ENCODE measurements at regions not wholly inside any gene's neighbourhood (a gene's known extent, or its start where the extent isn't known, plus 50 kb on each side); places are given as distances from the start of the nearest gene placed in this dataset.

GRCh38 chr16:51439271-51439670 is 288.2 kb upstream of the SALL1 start:
- H3K4me3 ChIP-seq (replicated peaks in 1 of 2; ENCODE audit: low read depth in 2 of 2, low read length in 2 of 2) = no peak overlapping the region
- no peak for TF ChIP-seq CTCF (IDR thresholded peaks at IDR 0.05; ENCODE audit: low read depth, low read length)
- no peak for DNase-seq (ENCODE audit: low read depth in 2 of 2)

DNA sequence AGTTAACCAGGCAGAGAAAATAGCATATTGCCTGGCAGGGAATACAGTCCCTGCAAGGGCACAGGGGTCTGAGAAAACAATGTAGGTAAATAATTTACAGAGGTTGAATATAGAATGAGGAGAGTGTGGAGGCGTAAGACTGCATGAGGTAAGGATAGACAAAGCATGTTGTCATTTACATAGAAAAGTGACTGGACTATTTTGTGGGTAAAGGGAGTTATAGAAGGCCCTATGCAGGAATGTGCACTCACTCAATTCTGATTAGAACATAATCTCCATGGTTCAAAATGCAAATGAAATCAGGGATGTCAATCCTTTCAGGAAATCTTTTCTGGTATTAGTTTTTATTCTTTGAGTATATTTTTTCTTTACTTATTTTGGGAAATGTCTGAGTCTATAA is 285.7 kb upstream of the SALL1 start:
- TF ChIP-seq CTCF (IDR thresholded peaks at IDR 0.05; ENCODE audit: low read depth, low read length) = no peak
- DNase-seq (ENCODE audit: low read depth in 2 of 2) = no peak
- H3K4me3 ChIP-seq (replicated peaks in 1 of 2; ENCODE audit: low read depth in 2 of 2, low read length in 2 of 2) = no peak overlapping the region

DNA sequence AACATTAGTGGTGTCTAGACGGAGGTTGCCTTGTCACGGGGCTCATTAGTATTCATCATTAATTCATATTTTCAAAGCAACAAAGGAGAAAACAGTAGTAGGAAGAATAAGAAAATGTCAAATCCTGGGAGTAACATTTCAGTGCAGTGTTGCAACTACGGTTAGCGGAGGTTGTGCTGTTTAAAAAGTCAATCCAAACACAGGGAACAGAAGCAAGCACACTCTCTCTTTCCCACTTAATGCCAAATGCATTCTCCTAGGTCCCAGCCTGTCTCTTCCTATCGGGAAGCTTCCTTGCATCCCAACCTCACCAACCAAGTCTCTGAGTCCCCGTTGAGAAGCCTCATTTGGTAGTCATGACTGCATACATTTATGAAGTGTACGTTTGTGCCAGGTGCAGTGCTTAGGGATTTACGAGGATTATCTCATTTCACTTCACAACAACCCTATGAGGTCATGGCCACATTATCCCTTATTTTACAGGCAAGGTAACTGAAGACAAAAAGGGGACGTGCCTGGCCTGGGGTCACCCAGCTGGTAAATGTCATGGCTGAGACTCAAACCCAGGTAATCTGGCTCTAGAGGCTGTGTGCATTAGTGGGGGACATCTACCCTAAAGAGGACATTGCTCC is 283.6 kb upstream of the SALL1 start:
- H3K4me3 ChIP-seq (replicated peaks in 1 of 2; ENCODE audit: low read depth in 2 of 2, low read length in 2 of 2) = no peak overlapping the region
- no peak for DNase-seq (ENCODE audit: low read depth in 2 of 2)
- TF ChIP-seq CTCF (IDR thresholded peaks at IDR 0.05; ENCODE audit: low read depth, low read length) = no peak

GRCh38 chr16:51433599-51433998 is 282.5 kb upstream of the SALL1 start:
- H3K4me3 ChIP-seq (replicated peaks in 1 of 2; ENCODE audit: low read depth in 2 of 2, low read length in 2 of 2) = no peak overlapping the region
- DNase-seq (ENCODE audit: low read depth in 2 of 2) = peak in 1 of 2 donors; percentile 4
- TF ChIP-seq CTCF (IDR thresholded peaks at IDR 0.05; ENCODE audit: low read depth, low read length) = no peak

DNA sequence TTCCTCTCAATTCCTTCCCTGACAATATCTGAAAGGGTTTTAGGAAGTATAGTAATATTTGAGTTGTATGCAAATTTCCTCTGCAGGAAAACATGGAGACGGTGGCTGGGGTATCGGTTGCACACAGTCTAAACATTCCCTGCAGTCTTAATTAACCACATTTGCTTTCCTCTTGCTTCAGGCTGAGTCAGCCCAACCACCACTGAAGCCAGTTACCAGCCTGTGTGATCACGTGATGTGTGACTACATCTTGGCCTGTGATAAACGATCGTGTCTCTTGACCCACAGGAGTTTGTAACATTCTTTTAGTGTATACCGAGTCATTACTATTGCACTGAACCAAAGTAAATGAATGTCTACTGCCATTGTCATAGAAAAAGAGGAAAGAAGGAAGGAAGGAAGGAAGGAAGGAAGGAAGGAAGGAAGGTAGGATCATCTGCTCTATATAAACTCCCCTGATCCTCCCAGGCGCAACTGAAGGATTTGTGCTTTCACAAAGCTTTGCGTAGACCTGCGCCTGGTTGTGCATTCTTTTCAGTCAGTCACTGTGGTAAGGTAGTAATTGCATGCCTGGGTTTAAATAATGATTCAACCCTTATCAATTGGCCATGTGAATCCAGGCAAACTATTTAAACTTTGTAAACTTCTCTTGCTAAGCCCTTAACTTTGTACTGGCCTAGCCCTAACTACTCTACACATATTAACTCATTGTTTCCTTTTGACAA is 280.6 kb upstream of the SALL1 start:
- no peak for TF ChIP-seq CTCF (IDR thresholded peaks at IDR 0.05; ENCODE audit: low read depth, low read length)
- no peak overlapping the region for H3K4me3 ChIP-seq (replicated peaks in 1 of 2; ENCODE audit: low read depth in 2 of 2, low read length in 2 of 2)
- DNase-seq (ENCODE audit: low read depth in 2 of 2) = peak; percentile 88 to 93

GRCh38 chr16:51430716-51431369 is 279.8 kb upstream of the SALL1 start:
- no peak for DNase-seq (ENCODE audit: low read depth in 2 of 2)
- no peak overlapping the region for H3K4me3 ChIP-seq (replicated peaks in 1 of 2; ENCODE audit: low read depth in 2 of 2, low read length in 2 of 2)
- no peak for TF ChIP-seq CTCF (IDR thresholded peaks at IDR 0.05; ENCODE audit: low read depth, low read length)

All from cardiac fibroblast (primary cell).